WI38 (cell line): ENCODE measurements at regions not wholly inside any gene's neighbourhood (a gene's known extent, or its start where the extent isn't known, plus 50 kb on each side); places are given as distances from the start of the nearest gene placed in this dataset.

Experiments used
- H3K4me3 ChIP-seq: 2 replicates; pipeline ENCODE4 v1.5.1; 2011; ENCODE audit warnings: low read depth, mild to moderate bottlenecking, control low read depth, low read length
- CTCF ChIP-seq: IDR thresholded peaks from 2 replicates; pipeline ENCODE4 v1.5.1; 2012; ENCODE audit warnings: low read depth, mild to moderate bottlenecking, control low read depth, low read length

GRCh38 chr6:21522143-21522747, 71.3 kb upstream of the SOX4 start:
- H3K4me3 ChIP-seq, result no peak overlapping the region
- no peak for TF ChIP-seq CTCF

GRCh38 chr6:21522797-21523456, 70.6 kb upstream of the SOX4 start:
- TF ChIP-seq CTCF, result no peak
- H3K4me3 ChIP-seq, result no peak overlapping the region

GRCh38 chr6:21523652-21524051, 69.9 kb upstream of the SOX4 start:
- TF ChIP-seq CTCF, result no peak
- H3K4me3 ChIP-seq, result no peak overlapping the region

GRCh38 chr6:21524201-21524600, 69.3 kb upstream of the SOX4 start:
- no peak for TF ChIP-seq CTCF
- no peak overlapping the region for H3K4me3 ChIP-seq

- no peak for TF ChIP-seq CTCF
- no peak overlapping the region for H3K4me3 ChIP-seq
Observed at GRCh38 chr6:21526974-21527373, 66.6 kb upstream of the SOX4 start.

GRCh38 chr6:21527731-21528130, 65.8 kb upstream of the SOX4 start:
- no peak overlapping the region for H3K4me3 ChIP-seq
- no peak for TF ChIP-seq CTCF

GRCh38 chr6:21529431-21529830, 64.1 kb upstream of the SOX4 start:
- no peak overlapping the region for H3K4me3 ChIP-seq
- TF ChIP-seq CTCF, result no peak
